ENCODE measurements at regions not wholly inside any gene's neighbourhood (a gene's known extent, or its start where the extent isn't known, plus 50 kb on each side); places are given as distances from the start of the nearest gene placed in this dataset.
A peak's percentile ranks its signal among the peaks of the same experiment; 100 is the strongest.

- DNase-seq = no peak
These were observed 102.0 kb downstream of the RMI2 start for GRCh38 chr16:11447272-11447671.

GRCh38 chr16:11447836-11448235, 102.6 kb downstream of the RMI2 start:
- DNase-seq = no peak

GRCh38 chr16:11448796-11449416, 103.6 kb downstream of the RMI2 start:
- no peak for DNase-seq

GRCh38 chr16:11449716-11450115, 104.5 kb downstream of the RMI2 start:
- no peak for DNase-seq

- no peak for DNase-seq
These were observed 104.9 kb downstream of the RMI2 start for GRCh38 chr16:11450136-11450535.

- DNase-seq = no peak
These were observed 107.0 kb downstream of the RMI2 start for GRCh38 chr16:11452298-11452697.

GRCh38 chr16:11452746-11453389, 107.6 kb downstream of the RMI2 start:
- DNase-seq = no peak

GRCh38 chr16:11456741-11457140, 111.5 kb downstream of the RMI2 start:
- DNase-seq = no peak

GRCh38 chr16:11459722-11460121, 114.5 kb downstream of the RMI2 start:
- no peak for DNase-seq

GRCh38 chr16:11460820-11461594, 115.7 kb downstream of the RMI2 start:
- DNase-seq = no peak

GRCh38 chr16:11461595-11461990, 116.3 kb downstream of the RMI2 start:
- no peak for DNase-seq

GRCh38 chr16:11462036-11462435, 116.8 kb downstream of the RMI2 start:
- DNase-seq = no peak

GRCh38 chr16:11462861-11463260, 117.6 kb downstream of the RMI2 start:
- no peak for DNase-seq

GRCh38 chr16:11464241-11464640, 119.0 kb downstream of the RMI2 start:
- DNase-seq = no peak

GRCh38 chr16:11465675-11466074, 120.4 kb downstream of the RMI2 start:
- no peak for DNase-seq

- DNase-seq = peak; percentile 15
These were observed 115.9 kb downstream of the LITAF start for GRCh38 chr16:11470676-11471415.

- no peak for DNase-seq
These were observed 115.2 kb downstream of the LITAF start for GRCh38 chr16:11471548-11471947.

- no peak for DNase-seq
These were observed 114.3 kb downstream of the LITAF start for GRCh38 chr16:11472410-11472809.

- DNase-seq = no peak
These were observed 113.9 kb downstream of the LITAF start for GRCh38 chr16:11472851-11473250.

- DNase-seq = no peak
These were observed 113.0 kb downstream of the LITAF start for GRCh38 chr16:11473728-11474127.

GRCh38 chr16:11474617-11475291, 112.0 kb downstream of the LITAF start:
- DNase-seq = no peak

GRCh38 chr16:11475896-11476630, 110.7 kb downstream of the LITAF start:
- no peak for DNase-seq

All from MV-4-11 (cell line).